Liver (tissue), 8 donors: ENCODE measurements at regions not wholly inside any gene's neighbourhood (a gene's known extent, or its start where the extent isn't known, plus 50 kb on each side); places are given as distances from the start of the nearest gene placed in this dataset.
"Not testable (repeated sequence)": the region's sequence is repeated elsewhere in the genome, so short reads cannot be mapped to it uniquely, and the experiment has no call there.

Experiments used
- DNase-seq: peaks from one replicate; pipeline ENCODE4 v3.0.0-alpha.2; 2017; ENCODE audit warnings: low spot score
- H3K27ac ChIP-seq, 2 donors: one replicate each; pipeline ENCODE4 v1.7.0; 2013; ENCODE audit warnings: inconsistent platforms in 2 of 2, low read length in 2 of 2, control low read depth in 1 of 2, low read depth in 1 of 2, mild to moderate bottlenecking in 1 of 2
- H3K27me3 ChIP-seq, 4 donors: one replicate each; pipeline versions ENCODE4 v1.6.1 to v1.7.0; 2013; ENCODE audit warnings: low read length in 3 of 4, inconsistent platforms in 1 of 4, mild to moderate bottlenecking in 1 of 4, moderate library complexity in 1 of 4; ENCODE audit not compliant: control insufficient read depth in 4 of 4, insufficient read depth in 4 of 4
- H3K36me3 ChIP-seq, 4 donors: one replicate each; pipeline versions ENCODE4 v1.6.1 to v1.7.0; 2013; ENCODE audit warnings: low read length in 3 of 4, mild to moderate bottlenecking in 3 of 4, low read depth in 1 of 4, moderate library complexity in 1 of 4; ENCODE audit not compliant: control insufficient read depth in 4 of 4, insufficient read depth in 3 of 4
- H3K4me1 ChIP-seq, 4 donors: one replicate each; pipeline versions ENCODE4 v1.6.1 to v1.7.0; 2013; ENCODE audit warnings: low read length in 3 of 4, mild to moderate bottlenecking in 3 of 4, moderate library complexity in 1 of 4; ENCODE audit not compliant: control insufficient read depth in 4 of 4, insufficient read depth in 4 of 4
- H3K4me3 ChIP-seq, 3 donors: one replicate each; pipeline versions ENCODE4 v1.6.1 to v1.7.0; 2013; ENCODE audit warnings: low read length in 3 of 3, control low read depth in 1 of 3, low read depth in 1 of 3, mild to moderate bottlenecking in 1 of 3
- H3K9ac ChIP-seq, 2 donors: one replicate each; pipeline ENCODE4 v1.7.0; 2013; ENCODE audit warnings: low read length in 2 of 2, mild to moderate bottlenecking in 2 of 2, moderate library complexity in 2 of 2, control low read depth in 1 of 2, low read depth in 1 of 2
- H3K9me3 ChIP-seq, 4 donors: one replicate each; pipeline versions ENCODE4 v1.6.1 to v1.7.0; 2013; ENCODE audit warnings: low read length in 3 of 4; ENCODE audit not compliant: control insufficient read depth in 4 of 4
- EGR1 ChIP-seq, 2 donors: IDR thresholded peaks; 2 replicates each; pipeline ENCODE4 v1.6.1; 2016 to 2018; ENCODE audit warnings: antibody characterized with exemption in 2 of 2, low read depth in 2 of 2
- FOXA1 ChIP-seq: IDR thresholded peaks from 2 replicates; pipeline ENCODE4 v1.6.1; 2016; ENCODE audit warnings: antibody characterized with exemption
- FOXA2 ChIP-seq: IDR thresholded peaks from 2 replicates; pipeline ENCODE4 v1.6.1; 2016; ENCODE audit warnings: antibody characterized with exemption
- GABPA ChIP-seq, 2 donors: IDR thresholded peaks in 1 of 2; conservative IDR thresholded peaks in 1 of 2; 2 replicates each; pipeline ENCODE4 v1.6.1; 2016; ENCODE audit warnings: antibody characterized with exemption in 2 of 2, mild to moderate bottlenecking in 1 of 2, moderate library complexity in 1 of 2
- HNF4A ChIP-seq, 2 donors: conservative IDR thresholded peaks; 2 replicates each; pipeline ENCODE4 v1.6.1; 2016; ENCODE audit warnings: antibody characterized with exemption in 2 of 2, mild to moderate bottlenecking in 2 of 2
- HNF4G ChIP-seq: IDR thresholded peaks from 2 replicates; pipeline ENCODE4 v1.6.1; 2016; ENCODE audit warnings: antibody characterized with exemption
- JUND ChIP-seq, 2 donors: IDR thresholded peaks; 2 replicates each; pipeline ENCODE4 v1.6.1; 2016; ENCODE audit warnings: antibody characterized with exemption in 2 of 2
- NR2F2 ChIP-seq: IDR thresholded peaks from 2 replicates; pipeline ENCODE4 v1.6.1; 2016; ENCODE audit warnings: antibody characterized with exemption
- RAD21 ChIP-seq, 2 donors: IDR thresholded peaks; 2 replicates each; pipeline ENCODE4 v1.6.1; 2016; ENCODE audit warnings: antibody characterized with exemption in 2 of 2, mild to moderate bottlenecking in 2 of 2
- TAF1 ChIP-seq: conservative IDR thresholded peaks from 2 replicates; pipeline ENCODE4 v1.6.1; 2016; ENCODE audit warnings: antibody characterized with exemption, mild to moderate bottlenecking
- YY1 ChIP-seq: IDR thresholded peaks from 2 replicates; pipeline ENCODE4 v1.6.1; 2016; ENCODE audit warnings: antibody characterized with exemption, mild to moderate bottlenecking
- WGBS: extraction: QIAGEN DNeasy Blood & Tissue Kit; methylation state at CpG from one replicate; pipeline ENCODE4 v1.1.7; 2013; 5-methylcytosine and 5-hydroxymethylcytosine counted together
- TF ChIP-seq, protein P1 (sequence below): fragments of 150-350 bp; IDR thresholded peaks from 2 replicates; pipeline ENCODE4 v1.5.1; 2017; ENCODE audit warnings: improper control_type of control experiment, low read depth, low read length; ENCODE audit not compliant: missing input control
- TF ChIP-seq, protein P2 (sequence below): IDR thresholded peaks from 2 replicates; pipeline ENCODE4 v1.6.1; 2016; ENCODE audit warnings: antibody characterized with exemption
- TF ChIP-seq, protein P3 (sequence below): IDR thresholded peaks from 2 replicates; pipeline ENCODE4 v1.6.1; 2016; ENCODE audit warnings: antibody characterized with exemption, mild to moderate bottlenecking
- TF ChIP-seq, protein P4 (sequence below): IDR thresholded peaks from 2 replicates; pipeline ENCODE4 v1.6.1; 2016; ENCODE audit warnings: antibody characterized with exemption
- TF ChIP-seq, protein P5 (sequence below): IDR thresholded peaks from 2 replicates; pipeline ENCODE4 v1.6.1; 2016; ENCODE audit warnings: antibody characterized with exemption
- donor health status: healthy.
- donor health status: healthy.
- donor health status: healthy.
- donor health status: healthy.
- donor health status: healthy.

DNA sequence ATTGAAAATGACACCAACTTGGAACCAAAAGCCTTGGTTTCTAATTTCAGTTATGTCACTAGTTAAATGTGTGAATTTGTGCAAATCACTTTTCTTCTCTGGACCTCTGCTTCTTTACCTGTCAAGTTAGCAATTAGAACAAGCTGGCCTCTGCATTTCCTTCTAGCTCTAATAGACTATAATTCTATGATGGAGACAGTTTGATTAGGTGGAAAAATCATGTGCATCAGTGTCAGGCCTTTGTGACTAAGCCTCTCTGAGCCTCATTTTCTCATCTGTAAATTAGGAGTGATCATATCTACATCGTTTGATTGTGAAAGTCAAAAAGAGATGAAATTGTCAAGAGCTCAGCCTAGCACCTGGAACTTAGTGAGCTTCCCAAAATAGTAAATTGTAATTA is 712.9 kb downstream of the MECOM start (continued):
- TF ChIP-seq, protein P1, sequence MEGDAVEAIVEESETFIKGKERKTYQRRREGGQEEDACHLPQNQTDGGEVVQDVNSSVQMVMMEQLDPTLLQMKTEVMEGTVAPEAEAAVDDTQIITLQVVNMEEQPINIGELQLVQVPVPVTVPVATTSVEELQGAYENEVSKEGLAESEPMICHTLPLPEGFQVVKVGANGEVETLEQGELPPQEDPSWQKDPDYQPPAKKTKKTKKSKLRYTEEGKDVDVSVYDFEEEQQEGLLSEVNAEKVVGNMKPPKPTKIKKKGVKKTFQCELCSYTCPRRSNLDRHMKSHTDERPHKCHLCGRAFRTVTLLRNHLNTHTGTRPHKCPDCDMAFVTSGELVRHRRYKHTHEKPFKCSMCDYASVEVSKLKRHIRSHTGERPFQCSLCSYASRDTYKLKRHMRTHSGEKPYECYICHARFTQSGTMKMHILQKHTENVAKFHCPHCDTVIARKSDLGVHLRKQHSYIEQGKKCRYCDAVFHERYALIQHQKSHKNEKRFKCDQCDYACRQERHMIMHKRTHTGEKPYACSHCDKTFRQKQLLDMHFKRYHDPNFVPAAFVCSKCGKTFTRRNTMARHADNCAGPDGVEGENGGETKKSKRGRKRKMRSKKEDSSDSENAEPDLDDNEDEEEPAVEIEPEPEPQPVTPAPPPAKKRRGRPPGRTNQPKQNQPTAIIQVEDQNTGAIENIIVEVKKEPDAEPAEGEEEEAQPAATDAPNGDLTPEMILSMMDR: no peak
- TF ChIP-seq HNF4A (conservative IDR thresholded peaks at IDR 0.05) (no peak), FOXA1 (no peak), FOXA2 (no peak), TAF1 (no peak), NR2F2 (no peak)
- TF ChIP-seq, protein P2, sequence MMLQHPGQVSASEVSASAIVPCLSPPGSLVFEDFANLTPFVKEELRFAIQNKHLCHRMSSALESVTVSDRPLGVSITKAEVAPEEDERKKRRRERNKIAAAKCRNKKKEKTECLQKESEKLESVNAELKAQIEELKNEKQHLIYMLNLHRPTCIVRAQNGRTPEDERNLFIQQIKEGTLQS: no peak

DNA sequence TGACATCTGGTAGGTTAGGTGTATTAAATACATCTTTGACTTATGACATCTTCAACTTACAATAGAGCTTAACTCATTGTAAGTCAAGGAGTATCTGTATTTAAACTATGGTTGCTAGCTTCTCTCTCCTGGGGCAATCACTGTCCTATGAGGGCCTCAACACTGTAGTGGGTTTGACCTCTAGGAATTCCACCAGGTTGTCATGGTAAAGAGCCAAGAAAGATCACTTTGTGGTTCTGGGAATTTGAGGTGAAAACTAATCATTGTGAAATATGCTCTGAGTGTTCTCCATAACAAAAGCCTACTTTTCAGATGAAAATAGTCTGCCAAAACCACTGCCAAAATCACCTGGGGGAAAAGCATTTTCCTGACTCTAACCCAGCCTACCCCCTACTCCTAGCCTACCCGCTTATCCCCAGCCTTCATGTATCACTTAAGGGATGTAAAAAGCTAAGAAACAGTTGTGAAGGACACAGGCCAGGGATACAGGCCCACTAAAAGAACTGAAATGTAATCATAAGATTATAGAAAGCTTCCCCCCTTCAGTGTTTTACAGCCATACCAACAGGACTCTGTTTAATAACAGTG is 723.8 kb downstream of the MECOM start:
- Histone ChIP-seq H3K27ac (no peak overlapping the region), H3K36me3 (no peaks in the 10 kb centered on the region), H3K27me3 (no peaks in the 10 kb centered on the region), H3K4me1 (no peaks in the 10 kb centered on the region), H3K4me3 (no peak overlapping the region), H3K9ac (no peak overlapping the region), H3K9me3 (no peaks in the 10 kb centered on the region)
- no peak for TF ChIP-seq JUND (IDR thresholded peaks at IDR 0.05)
- 92% methylated on average over 1 of the region's 1 CpG for WGBS
- no peak for DNase-seq

DNA sequence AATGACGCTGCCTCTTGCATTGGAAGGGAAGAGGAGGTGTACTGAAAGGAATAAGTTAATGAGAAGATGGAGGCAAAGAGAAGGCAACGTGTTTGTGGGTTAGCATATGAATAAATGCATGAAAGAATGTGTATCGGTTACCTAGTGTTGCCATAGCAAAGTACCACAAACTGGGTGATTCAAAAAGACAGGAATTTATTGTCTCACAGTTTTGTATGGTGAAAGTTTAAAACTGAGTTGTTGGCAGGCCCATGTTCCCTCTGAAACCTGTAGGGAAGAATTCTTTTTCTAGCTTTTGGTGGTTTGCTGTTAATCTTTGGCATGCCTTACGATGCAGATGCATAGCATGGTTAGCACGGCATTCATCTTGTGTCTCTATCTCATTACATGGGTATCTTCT is 729.9 kb downstream of the MECOM start:
- Histone ChIP-seq H3K9me3 (peaks cover 0 to 2% (median 0%) of the 10 kb centered on the region in 4 donors), H3K27me3 (no peaks in the 10 kb centered on the region), H3K27ac (no peak overlapping the region), H3K36me3 (no peaks in the 10 kb centered on the region), H3K4me3 (no peak overlapping the region), H3K4me1 (no peaks in the 10 kb centered on the region), H3K9ac (no peak overlapping the region)
- WGBS: 82% methylated on average over 5 of the region's 5 CpGs
- TF ChIP-seq EGR1 (IDR thresholded peaks at IDR 0.05; ENCODE audit: low read depth in 2 of 2): no peak
- TF ChIP-seq YY1: no peak
- TF ChIP-seq RAD21 (IDR thresholded peaks at IDR 0.05): no peak
- TF ChIP-seq FOXA2: no peak
- TF ChIP-seq NR2F2: no peak
- TF ChIP-seq, protein P3, sequence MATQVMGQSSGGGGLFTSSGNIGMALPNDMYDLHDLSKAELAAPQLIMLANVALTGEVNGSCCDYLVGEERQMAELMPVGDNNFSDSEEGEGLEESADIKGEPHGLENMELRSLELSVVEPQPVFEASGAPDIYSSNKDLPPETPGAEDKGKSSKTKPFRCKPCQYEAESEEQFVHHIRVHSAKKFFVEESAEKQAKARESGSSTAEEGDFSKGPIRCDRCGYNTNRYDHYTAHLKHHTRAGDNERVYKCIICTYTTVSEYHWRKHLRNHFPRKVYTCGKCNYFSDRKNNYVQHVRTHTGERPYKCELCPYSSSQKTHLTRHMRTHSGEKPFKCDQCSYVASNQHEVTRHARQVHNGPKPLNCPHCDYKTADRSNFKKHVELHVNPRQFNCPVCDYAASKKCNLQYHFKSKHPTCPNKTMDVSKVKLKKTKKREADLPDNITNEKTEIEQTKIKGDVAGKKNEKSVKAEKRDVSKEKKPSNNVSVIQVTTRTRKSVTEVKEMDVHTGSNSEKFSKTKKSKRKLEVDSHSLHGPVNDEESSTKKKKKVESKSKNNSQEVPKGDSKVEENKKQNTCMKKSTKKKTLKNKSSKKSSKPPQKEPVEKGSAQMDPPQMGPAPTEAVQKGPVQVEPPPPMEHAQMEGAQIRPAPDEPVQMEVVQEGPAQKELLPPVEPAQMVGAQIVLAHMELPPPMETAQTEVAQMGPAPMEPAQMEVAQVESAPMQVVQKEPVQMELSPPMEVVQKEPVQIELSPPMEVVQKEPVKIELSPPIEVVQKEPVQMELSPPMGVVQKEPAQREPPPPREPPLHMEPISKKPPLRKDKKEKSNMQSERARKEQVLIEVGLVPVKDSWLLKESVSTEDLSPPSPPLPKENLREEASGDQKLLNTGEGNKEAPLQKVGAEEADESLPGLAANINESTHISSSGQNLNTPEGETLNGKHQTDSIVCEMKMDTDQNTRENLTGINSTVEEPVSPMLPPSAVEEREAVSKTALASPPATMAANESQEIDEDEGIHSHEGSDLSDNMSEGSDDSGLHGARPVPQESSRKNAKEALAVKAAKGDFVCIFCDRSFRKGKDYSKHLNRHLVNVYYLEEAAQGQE: no peak
- TF ChIP-seq, protein P2: no peak
- TF ChIP-seq, protein P4, sequence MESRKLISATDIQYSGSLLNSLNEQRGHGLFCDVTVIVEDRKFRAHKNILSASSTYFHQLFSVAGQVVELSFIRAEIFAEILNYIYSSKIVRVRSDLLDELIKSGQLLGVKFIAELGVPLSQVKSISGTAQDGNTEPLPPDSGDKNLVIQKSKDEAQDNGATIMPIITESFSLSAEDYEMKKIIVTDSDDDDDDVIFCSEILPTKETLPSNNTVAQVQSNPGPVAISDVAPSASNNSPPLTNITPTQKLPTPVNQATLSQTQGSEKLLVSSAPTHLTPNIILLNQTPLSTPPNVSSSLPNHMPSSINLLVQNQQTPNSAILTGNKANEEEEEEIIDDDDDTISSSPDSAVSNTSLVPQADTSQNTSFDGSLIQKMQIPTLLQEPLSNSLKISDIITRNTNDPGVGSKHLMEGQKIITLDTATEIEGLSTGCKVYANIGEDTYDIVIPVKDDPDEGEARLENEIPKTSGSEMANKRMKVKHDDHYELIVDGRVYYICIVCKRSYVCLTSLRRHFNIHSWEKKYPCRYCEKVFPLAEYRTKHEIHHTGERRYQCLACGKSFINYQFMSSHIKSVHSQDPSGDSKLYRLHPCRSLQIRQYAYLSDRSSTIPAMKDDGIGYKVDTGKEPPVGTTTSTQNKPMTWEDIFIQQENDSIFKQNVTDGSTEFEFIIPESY: no peak
- no peak for TF ChIP-seq JUND (IDR thresholded peaks at IDR 0.05)
- TF ChIP-seq HNF4A (conservative IDR thresholded peaks at IDR 0.05): no peak
- no peak for TF ChIP-seq GABPA (IDR thresholded peaks at IDR 0.05 in 1 of 2, conservative IDR thresholded peaks at IDR 0.05 in 1 of 2)
- TF ChIP-seq, protein P5, sequence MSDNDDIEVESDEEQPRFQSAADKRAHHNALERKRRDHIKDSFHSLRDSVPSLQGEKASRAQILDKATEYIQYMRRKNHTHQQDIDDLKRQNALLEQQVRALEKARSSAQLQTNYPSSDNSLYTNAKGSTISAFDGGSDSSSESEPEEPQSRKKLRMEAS: no peak
- TF ChIP-seq FOXA1: no peak
- TF ChIP-seq HNF4G: no peak
- no peak for TF ChIP-seq TAF1
- DNase-seq: no peak

DNA sequence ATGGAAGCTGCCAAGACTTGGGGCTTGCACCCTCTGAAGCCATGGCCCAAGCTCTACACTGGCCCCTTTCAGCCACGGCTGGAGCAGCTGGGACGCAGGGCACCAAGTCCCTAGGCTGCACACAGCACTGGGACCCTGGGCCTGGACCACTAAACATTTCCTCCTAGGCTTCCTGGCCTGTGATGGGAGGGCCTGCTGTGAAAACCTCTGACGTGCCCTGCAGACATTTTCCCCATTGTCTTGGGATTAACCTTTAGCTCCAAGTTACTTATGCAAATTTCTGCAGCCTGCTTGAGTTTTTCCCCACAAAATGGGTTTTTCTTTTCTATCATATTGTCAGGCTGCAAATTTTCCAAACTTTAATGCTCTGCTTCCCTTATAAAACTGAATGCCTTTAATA is 733.5 kb downstream of the MECOM start:
- WGBS: 78% methylated on average over 3 of the region's 3 CpGs
- not testable (repeated sequence) for H3K9me3 ChIP-seq, H3K4me1 ChIP-seq, H3K9ac ChIP-seq, H3K27ac ChIP-seq, H3K4me3 ChIP-seq, H3K27me3 ChIP-seq, H3K36me3 ChIP-seq, DNase-seq
